ENCODE measurements at regions not wholly inside any gene's neighbourhood (a gene's known extent, or its start where the extent isn't known, plus 50 kb on each side); places are given as distances from the start of the nearest gene placed in this dataset.

- TF ChIP-seq CTCF (IDR thresholded peaks at IDR 0.05 in 4 of 5, conservative IDR thresholded peaks at IDR 0.05 in 1 of 5) (no peak), POLR2A (IDR thresholded peaks at IDR 0.05) (no peak)
These were observed 1451.9 kb upstream of the AGA start for GRCh38 chr4:178894126-178894525.

Data from gastrocnemius medialis (tissue), 4 donors.